HG02885 (cell line): ENCODE measurements at regions not wholly inside any gene's neighbourhood (a gene's known extent, or its start where the extent isn't known, plus 50 kb on each side); places are given as distances from the start of the nearest gene placed in this dataset.
"Not testable (repeated sequence)": the region's sequence is repeated elsewhere in the genome, so short reads cannot be mapped to it uniquely, and the experiment has no call there.

Experiments used
- ATAC-seq: cut with Tn5 transposase; IDR thresholded peaks from one replicate; pipeline ENCODE4 v1.9.1; 2021; ENCODE audit warnings: mild to moderate bottlenecking; ENCODE audit not compliant: unreplicated experiment, poor library complexity

DNA sequence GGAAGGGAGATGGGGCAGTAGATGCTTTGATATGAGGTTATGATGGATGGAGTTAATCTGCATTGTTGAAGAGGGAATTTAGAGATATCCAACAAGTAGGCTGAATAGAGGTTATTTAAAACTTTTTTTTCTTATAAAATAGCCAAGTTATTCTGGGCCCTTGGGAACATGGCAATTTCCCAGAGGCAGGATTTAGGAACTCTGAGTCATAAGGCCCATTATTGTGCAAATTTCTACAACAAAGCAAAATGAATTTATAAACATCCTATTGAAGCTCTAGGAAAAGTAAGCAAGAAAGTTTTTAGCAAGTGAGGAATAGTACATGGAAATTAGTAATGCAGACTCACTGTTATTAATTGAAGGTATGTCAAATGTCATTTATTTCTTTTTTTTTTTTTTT lies 160.9 kb upstream of the NPY start:
- no peak for ATAC-seq

DNA sequence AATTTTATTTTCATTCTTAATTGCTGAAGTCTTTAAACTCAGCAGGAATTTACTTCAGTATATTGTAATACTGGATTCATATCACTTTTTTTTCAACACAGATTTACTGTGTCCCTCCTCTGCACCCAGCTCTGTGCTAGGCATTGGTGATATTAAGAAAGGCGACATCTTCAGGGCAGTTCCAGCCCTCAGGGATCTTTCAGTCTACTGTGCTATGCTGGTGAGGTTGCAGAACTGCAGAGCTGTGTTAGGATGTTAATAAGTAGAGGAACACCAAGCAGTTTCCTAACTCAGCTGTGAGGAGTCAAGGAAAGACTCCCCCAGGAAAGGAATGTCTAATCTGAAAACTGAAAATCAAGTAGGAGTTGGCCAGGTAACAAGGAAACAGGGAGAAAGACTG lies 158.2 kb upstream of the NPY start:
- ATAC-seq = no peak

- no peak for ATAC-seq
Measured at GRCh38 chr7:24127930-24128329, 156.1 kb upstream of the NPY start.

DNA sequence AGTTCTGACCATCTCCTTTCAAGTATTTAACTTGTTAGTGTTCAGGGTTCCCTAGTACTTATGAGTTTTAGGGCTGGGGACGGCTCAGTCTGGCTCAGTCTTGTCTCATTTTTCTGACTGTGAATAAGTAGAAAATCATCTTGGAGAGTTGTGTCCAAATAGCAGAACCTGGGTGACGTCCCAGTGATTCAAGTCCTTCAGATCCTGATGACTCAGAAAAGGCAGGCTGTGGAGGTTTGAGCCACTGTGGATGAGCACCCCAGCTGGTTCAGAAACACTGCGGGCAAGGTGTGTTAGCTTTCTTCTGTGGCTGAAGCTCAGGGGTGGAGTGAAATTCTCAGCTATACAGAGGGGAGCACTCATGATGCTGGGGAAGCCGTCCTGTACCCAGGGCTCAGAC lies 154.4 kb upstream of the NPY start:
- ATAC-seq = no peak

DNA sequence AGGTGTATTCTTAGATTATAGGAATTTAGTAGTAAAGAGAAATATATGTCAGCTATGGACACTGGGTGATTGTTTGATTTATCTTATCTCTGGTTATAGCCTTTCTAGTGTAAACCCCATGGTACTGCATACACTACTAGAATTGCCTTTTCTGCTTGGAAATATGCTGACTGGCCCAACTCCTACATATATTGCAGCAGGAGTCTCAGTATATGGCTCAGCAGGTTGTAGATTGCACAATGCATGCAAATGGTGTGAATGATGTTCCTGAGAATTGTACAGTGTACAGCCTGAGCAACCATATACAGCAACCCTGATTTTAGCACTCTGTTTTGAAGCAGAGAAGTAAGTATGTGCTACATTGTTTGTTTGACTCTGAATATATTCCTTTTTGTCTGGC lies 153.4 kb upstream of the NPY start:
- ATAC-seq = no peak

DNA sequence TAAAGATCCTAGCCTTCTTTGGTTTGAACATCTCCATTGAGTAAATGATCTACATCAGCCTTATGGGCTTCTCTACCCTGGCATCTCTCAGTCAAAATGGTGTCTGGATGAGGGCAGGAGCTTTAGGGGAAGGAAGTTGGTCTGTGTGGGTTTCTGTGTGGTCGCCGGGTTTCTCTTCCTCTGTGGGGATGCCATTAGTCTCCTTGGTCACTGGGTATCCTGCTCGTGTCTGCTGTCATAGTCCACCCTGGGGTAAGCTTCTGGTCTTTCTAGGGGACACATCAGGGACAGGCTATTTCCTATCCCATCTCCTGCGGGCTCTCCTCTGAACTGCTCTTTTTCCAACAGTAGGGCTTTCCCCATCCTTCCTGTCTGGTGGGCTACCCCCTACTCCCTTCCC lies 150.3 kb upstream of the NPY start:
- ATAC-seq = peak; percentile 50

GRCh38 chr7:24134535-24134934 lies 149.5 kb upstream of the NPY start:
- no peak for ATAC-seq

- peak; percentile 57 for ATAC-seq
Measured at GRCh38 chr7:24135003-24135817, 148.8 kb upstream of the NPY start.

GRCh38 chr7:24137338-24137737 lies 146.7 kb upstream of the NPY start:
- no peak for ATAC-seq

- no peak for ATAC-seq
Measured at GRCh38 chr7:24138343-24138742, 145.6 kb upstream of the NPY start.

DNA sequence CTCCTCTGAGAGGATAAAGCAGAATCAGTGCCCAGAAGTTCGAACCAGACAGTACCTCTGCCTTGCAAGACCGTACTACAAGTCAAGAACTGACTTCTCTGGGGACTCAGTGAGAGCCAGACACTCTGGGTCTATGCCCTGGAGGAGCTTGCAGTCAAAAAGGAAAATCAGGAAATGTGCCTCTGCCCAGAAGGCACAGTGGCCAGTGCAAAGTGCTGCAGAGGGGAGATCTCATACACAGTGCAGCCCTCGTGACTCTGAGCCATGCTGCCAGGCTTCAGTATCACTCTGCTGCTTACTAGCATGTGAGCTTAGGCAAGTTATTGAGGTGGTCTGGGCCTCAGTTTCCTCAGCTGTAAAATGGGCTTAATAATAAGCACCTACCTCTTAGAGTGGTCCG lies 144.0 kb upstream of the NPY start:
- ATAC-seq = no peak

DNA sequence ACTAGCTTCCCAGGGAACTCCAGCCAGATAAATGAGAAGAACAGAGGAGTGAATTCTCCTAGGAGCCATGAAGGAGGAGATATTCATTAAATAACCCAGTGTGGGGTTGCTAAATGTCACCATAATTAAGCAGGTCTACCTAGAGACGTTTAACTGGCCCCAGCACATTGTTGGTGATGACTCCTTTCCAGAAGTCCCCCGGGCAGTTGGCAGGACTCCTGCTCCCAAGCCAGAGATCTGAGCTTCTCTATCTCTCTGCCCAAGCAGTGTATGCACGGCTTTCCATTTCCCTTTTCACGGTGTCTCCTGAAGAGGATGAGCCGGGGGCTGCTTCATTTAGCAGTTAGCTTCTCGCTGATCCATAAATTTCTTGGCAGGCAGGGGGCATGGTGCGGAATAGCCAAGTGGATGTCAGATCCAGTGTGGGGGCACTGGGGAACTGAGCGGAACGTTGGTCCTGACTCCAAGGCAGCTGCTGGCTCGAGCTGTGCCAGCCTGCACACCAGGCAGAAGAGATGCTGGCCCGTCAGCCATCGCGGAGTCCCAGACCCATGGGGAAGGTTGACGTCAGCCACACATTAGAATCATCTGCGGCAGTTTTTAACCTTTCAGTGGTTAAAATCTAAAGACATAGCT lies 142.0 kb upstream of the NPY start:
- ATAC-seq = no peak

DNA sequence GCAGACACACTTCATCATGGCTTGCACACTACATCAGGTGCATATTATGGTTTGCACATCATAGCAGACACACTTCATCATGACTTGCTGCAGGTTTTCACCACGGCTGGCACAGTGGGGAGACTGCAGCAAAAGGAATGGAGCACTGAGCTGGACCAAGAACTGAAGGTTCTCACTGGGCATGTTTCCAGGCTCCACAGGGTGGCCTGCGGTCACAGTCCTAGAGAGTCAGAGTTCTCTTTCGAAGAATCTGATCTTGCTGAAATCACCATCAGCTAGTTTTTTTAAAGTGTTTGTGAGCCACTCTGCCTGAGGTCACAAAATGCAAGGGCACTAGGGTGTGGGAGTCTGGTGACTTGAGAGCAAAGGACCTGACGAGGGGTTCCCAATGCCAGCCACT lies 140.4 kb upstream of the NPY start:
- no peak for ATAC-seq

DNA sequence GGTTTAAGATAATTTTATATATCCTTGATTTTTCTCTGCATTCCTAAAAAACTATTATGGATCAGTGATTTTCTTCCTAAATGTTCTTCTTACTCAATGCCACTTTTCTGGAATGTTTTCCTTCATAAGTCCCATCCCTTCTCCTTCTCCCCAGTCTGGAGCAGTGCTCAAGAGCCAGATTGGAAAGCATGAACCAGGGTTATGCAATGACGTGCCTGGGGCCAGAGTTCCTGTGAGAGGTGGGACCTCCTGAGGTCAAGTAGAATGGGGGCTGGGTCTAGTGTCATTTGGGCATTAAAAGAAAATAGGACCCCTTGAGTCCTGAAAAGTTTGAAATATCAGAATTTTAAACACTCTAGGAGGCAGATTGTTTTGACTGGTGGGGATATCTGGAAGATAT lies 132.0 kb upstream of the NPY start:
- ATAC-seq = no peak

DNA sequence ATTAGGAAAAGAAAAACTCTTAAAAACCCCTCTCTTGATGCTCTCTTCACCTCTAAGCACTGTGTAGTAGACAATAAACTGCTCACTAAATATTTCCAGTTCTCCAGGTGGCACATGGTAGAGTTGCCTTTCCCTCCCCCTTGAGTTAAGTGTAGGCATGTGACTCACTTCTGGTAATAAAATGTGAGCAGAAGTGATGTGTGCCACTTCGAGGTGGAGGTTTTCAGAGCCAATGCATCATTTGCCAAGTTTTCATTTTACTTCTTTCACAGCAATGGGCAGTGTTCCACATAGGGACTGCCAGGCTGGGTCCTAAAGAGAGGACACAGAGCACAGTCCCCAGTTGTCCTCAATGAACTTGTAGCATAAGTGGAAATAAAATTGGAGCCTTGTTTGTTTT lies 131.6 kb upstream of the NPY start:
- no peak for ATAC-seq

GRCh38 chr7:24152877-24153472 lies 131.0 kb upstream of the NPY start:
- no peak for ATAC-seq

DNA sequence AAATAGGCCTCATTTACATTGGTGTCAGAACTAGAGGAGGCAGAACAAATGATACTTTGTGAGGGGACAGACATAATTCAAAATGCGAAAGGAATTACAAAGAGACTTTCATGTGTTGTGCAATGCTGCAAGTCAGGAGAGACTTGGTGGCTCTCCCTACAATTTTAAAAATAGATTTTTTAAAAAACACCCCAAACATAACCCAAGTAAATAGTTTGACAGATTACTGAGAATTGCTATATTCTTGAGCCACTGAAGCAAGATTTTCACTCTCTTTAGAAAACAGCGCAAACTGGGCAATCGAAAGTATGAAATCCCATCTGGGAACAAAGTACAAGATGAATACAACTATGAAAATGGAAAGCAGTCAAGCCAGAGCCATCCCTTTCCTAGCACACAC lies 126.3 kb upstream of the NPY start:
- no peak for ATAC-seq

GRCh38 chr7:24158975-24159374 lies 125.0 kb upstream of the NPY start:
- no peak for ATAC-seq

GRCh38 chr7:24164401-24164800 lies 119.6 kb upstream of the NPY start:
- ATAC-seq = no peak

DNA sequence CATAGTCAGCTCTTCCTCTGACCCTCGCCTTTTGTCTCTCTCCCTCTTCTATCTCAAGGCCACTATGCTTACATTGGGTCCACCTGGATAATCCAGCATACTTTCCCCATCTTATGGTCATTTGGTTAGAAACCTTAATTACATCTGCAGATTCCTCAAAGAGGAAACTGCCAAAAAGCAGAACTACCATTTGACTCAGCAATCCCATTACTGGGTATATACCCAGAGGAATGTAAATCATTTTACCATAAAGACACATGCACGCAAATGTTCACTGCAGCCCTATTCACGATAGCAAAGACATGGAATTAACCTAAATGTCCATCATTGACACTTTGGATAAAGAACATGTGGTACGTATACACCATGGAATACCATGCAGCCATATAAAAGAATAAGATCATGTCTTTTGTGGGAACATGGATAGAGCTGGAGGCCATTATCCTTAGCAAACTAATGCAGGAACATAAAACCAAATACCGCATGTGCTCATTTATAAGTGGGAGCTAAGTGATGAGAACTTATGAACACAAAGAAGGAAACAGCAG lies 114.8 kb upstream of the NPY start:
- no peak for ATAC-seq

DNA sequence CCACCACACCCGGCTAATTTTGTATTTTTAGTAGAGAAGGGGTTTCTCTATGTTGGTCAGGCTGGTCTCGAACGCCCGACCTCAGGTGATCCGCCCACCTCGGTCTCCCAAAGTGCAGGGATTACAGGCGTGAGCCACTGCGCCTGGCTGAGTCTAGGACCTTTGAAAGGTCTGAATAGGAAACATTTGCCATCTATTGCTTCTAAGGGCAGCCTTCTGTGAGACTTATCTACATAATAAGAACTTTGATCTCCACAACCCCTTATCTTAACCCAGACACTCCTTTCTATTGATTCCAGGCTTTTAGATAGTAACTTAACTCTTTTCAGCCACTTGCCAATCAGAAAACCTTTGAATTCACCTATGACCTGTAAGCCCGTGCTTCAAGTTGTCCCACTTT lies 112.0 kb upstream of the NPY start:
- not testable (repeated sequence) for ATAC-seq
